ENCODE measurements at regions not wholly inside any gene's neighbourhood (a gene's known extent, or its start where the extent isn't known, plus 50 kb on each side); places are given as distances from the start of the nearest gene placed in this dataset.

- TF ChIP-seq, protein P1, sequence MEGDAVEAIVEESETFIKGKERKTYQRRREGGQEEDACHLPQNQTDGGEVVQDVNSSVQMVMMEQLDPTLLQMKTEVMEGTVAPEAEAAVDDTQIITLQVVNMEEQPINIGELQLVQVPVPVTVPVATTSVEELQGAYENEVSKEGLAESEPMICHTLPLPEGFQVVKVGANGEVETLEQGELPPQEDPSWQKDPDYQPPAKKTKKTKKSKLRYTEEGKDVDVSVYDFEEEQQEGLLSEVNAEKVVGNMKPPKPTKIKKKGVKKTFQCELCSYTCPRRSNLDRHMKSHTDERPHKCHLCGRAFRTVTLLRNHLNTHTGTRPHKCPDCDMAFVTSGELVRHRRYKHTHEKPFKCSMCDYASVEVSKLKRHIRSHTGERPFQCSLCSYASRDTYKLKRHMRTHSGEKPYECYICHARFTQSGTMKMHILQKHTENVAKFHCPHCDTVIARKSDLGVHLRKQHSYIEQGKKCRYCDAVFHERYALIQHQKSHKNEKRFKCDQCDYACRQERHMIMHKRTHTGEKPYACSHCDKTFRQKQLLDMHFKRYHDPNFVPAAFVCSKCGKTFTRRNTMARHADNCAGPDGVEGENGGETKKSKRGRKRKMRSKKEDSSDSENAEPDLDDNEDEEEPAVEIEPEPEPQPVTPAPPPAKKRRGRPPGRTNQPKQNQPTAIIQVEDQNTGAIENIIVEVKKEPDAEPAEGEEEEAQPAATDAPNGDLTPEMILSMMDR (IDR thresholded peaks at IDR 0.05; ENCODE audit: control extremely low read depth in 1 of 3, insufficient read depth in 1 of 3, low read depth in 1 of 3, low read length in 3 of 3) = no peak
- TF ChIP-seq YY1 (IDR thresholded peaks at IDR 0.05; ENCODE audit: low read depth, low read length) (no peak), BCL11A (IDR thresholded peaks at IDR 0.05; ENCODE audit: low read depth in 2 of 2, low read length in 2 of 2) (no peak), POLR2A (IDR thresholded peaks at IDR 0.05; ENCODE audit: control extremely low read depth in 1 of 2, low read depth in 2 of 2, low read length in 2 of 2) (no peak), BRCA1 (IDR thresholded peaks at IDR 0.05; ENCODE audit: low read depth, low read length) (no peak), EZH2 (IDR thresholded peaks at IDR 0.05; ENCODE audit: low read depth, low read length, severe bottlenecking) (no peak)
- TF ChIP-seq, protein P2, sequence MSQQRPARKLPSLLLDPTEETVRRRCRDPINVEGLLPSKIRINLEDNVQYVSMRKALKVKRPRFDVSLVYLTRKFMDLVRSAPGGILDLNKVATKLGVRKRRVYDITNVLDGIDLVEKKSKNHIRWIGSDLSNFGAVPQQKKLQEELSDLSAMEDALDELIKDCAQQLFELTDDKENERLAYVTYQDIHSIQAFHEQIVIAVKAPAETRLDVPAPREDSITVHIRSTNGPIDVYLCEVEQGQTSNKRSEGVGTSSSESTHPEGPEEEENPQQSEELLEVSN (IDR thresholded peaks at IDR 0.05) = no peak
Measured at GRCh38 chr15:87639305-87640011, 617.1 kb downstream of the NTRK3 start.
